ENCODE measurements at regions not wholly inside any gene's neighbourhood (a gene's known extent, or its start where the extent isn't known, plus 50 kb on each side); places are given as distances from the start of the nearest gene placed in this dataset.

- DNase-seq: no peak
Measured at GRCh38 chr13:108439556-108439955, 170.0 kb downstream of the TNFSF13B start.

- DNase-seq: no peak
Measured at GRCh38 chr13:108444448-108444847, 174.9 kb downstream of the TNFSF13B start.

GRCh38 chr13:108448891-108449290 lies 179.4 kb downstream of the TNFSF13B start:
- DNase-seq: no peak

- peak in 1 of 3 experiments; percentile 17 for DNase-seq
Measured at GRCh38 chr13:108451121-108451520, 178.3 kb upstream of the MYO16 start.

- DNase-seq: no peak
Measured at GRCh38 chr13:108455320-108455719, 174.1 kb upstream of the MYO16 start.

- DNase-seq: no peak
Measured at GRCh38 chr13:108460043-108460442, 169.4 kb upstream of the MYO16 start.

- DNase-seq: no peak
Measured at GRCh38 chr13:108460746-108461145, 168.7 kb upstream of the MYO16 start.

GRCh38 chr13:108463340-108463739 lies 166.1 kb upstream of the MYO16 start:
- DNase-seq: no peak

- DNase-seq: no peak
Measured at GRCh38 chr13:108470921-108471320, 158.5 kb upstream of the MYO16 start.

- no peak for DNase-seq
Measured at GRCh38 chr13:108475181-108475580, 154.2 kb upstream of the MYO16 start.

GRCh38 chr13:108477376-108477775 lies 152.0 kb upstream of the MYO16 start:
- DNase-seq: no peak

- no peak for DNase-seq
Measured at GRCh38 chr13:108478179-108478578, 151.2 kb upstream of the MYO16 start.

- DNase-seq: no peak
Measured at GRCh38 chr13:108483981-108484380, 145.4 kb upstream of the MYO16 start.

- no peak for DNase-seq
Measured at GRCh38 chr13:108486096-108486495, 143.3 kb upstream of the MYO16 start.

- no peak for DNase-seq
Measured at GRCh38 chr13:108494991-108495645, 134.3 kb upstream of the MYO16 start.

- peak in 2 of 3 experiments; percentile 43 to 50 for DNase-seq
Measured at GRCh38 chr13:108495646-108496361, 133.6 kb upstream of the MYO16 start.

- DNase-seq: no peak
Measured at GRCh38 chr13:108496362-108497210, 132.8 kb upstream of the MYO16 start.

- no peak for DNase-seq
Measured at GRCh38 chr13:108500711-108501110, 128.7 kb upstream of the MYO16 start.

- DNase-seq: peak in 1 of 3 experiments; percentile 40
Measured at GRCh38 chr13:108508263-108508662, 121.1 kb upstream of the MYO16 start.

GRCh38 chr13:108525827-108526226 lies 103.6 kb upstream of the MYO16 start:
- DNase-seq: no peak

GRCh38 chr13:108526286-108526685 lies 103.1 kb upstream of the MYO16 start:
- no peak for DNase-seq

- no peak for DNase-seq
Measured at GRCh38 chr13:108527844-108528243, 101.6 kb upstream of the MYO16 start.

GRCh38 chr13:108528303-108528702 lies 101.1 kb upstream of the MYO16 start:
- DNase-seq: no peak

- DNase-seq: no peak
Measured at GRCh38 chr13:108533842-108534241, 95.6 kb upstream of the MYO16 start.

Data from NCI-H1417 (cell line).